ENCODE measurements at regions not wholly inside any gene's neighbourhood (a gene's known extent, or its start where the extent isn't known, plus 50 kb on each side); places are given as distances from the start of the nearest gene placed in this dataset.

DNA sequence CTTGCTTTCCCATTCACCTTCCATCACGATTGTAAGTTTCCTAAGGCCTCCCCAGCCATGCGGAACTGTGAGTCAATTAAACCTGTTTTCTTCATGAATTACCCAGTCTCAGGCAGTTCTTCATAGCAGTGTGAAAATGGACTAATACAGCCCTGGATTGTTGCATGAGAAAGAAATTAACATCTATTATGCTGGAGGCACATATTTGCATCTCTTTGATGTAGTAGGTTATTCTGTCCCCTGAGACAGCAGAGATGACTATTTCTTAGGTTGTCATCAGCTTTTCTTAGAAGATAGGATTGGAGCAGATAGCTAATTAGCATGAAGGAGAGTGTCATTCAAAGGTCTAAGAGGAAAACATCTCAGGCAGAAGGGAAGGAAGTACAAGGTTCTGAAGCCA lies 166.2 kb downstream of the OMA1 start:
- DNase-seq (ENCODE audit: low read depth, low spot score), result no peak

GRCh38 chr1:58367217-58367616 lies 179.3 kb downstream of the OMA1 start:
- DNase-seq (ENCODE audit: low read depth, low spot score), result no peak

- DNase-seq (ENCODE audit: low read depth, low spot score), result no peak
Observed at GRCh38 chr1:58365328-58365727, 181.2 kb downstream of the OMA1 start.

DNA sequence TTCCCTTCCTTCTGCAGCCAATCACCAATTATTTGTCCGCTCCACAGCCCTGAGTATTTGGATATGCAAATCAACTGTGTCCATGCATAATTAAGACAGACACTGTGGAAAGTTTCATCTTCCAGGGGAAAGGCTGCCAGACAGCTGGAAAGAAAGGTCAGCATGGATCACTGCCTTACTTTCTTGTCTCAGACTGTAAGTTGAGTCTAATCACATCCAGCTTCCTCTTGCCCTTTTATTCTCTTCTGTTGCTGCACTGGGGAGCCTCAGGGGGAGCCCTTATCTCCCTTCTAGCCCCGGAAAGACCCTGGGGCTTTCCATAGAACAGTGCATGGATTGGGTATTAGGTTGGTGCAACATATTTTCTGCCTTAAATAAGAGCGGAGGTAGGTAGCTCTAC lies 182.9 kb downstream of the OMA1 start:
- DNase-seq (ENCODE audit: low read depth, low spot score), result no peak

DNA sequence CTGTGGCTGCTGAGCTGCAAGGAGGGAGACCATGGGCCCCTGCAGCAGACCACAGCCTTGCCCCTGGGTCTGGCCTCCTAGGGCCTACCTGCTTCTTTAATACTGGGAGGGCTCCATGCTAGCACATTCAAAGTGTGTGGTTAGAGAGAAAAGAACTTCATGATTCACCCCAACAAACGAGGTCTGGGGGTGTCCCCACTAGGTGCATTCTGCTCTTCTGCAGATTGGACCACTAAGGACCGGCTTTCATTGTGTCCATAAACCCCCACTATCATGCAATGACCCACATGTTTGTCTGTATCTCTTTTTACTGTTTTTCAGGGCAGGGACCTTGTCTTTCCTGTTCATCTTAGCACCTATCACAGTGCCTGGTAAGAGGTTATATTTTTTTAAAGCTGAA lies 185.4 kb downstream of the OMA1 start:
- DNase-seq (ENCODE audit: low read depth, low spot score), result no peak

- peak; percentile 41 for DNase-seq (ENCODE audit: low read depth, low spot score)
Observed at GRCh38 chr1:58358346-58358745, 188.2 kb downstream of the OMA1 start.

DNA sequence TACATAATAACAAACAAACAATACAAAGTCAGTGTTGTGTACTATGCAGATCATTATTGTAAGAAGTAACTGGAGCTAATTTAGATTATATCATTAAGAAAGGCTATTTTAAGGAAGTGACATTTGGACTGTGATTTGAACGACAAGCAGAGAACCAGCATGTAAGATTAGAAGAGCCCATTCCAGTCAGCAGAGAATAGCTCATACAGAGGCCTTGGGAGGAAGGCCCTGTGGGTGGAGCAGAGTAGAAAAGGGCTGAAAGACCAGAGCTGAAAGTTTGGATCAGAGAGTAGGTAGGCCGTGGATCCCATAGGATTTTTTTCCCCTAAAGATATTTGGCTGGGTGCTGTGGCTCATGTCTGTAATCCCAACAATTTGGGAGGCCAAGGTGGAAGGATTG lies 190.1 kb downstream of the OMA1 start:
- no peak for DNase-seq (ENCODE audit: low read depth, low spot score)

DNA sequence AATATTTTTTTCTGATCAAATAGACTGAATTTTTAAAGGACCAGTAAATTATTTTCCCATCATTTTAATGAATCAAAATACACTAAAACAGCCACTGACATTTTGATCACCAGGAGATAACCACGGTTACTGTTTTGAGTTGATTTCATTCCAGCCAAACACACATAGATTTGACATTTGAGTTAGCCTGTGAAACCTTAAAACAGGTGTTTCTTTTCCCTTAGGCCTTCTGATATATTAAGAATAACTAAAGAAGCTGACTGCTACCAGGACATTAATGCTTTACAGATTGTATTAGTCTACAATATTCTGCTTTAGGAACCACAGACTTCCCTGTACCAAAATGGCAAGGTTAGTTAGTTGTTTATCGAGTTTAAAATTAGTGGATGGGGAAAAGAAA lies 193.4 kb downstream of the OMA1 start:
- no peak for DNase-seq (ENCODE audit: low read depth, low spot score)

DNA sequence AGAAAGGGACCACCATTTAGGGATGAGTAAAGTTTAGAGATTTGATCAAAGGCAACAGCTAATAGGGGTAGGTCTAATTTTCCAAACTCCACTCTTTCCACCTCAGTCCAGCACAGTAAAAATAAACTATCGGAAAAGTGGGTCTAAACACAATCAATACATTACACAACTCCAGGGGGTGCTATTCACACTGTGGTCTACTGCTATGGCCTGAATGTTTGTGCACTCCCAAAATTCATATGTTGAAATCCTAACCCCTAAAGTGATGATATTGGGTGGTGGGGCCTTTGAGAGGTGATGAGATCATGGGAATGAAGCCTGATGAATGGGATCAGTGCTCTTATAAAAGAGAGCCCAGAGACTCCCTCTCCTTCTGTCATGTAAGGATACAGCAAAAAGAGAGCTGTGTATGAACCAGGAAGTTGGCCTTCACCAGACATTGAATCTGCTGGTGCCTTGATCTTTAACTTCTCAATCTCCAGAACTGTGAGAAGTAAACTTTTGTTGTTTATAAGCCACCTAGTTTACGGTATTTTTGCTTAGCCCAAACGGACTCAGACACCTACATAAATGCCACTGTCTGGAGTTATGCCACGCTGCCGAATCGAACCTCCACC lies 193.9 kb downstream of the OMA1 start:
- no peak for DNase-seq (ENCODE audit: low read depth, low spot score)

DNA sequence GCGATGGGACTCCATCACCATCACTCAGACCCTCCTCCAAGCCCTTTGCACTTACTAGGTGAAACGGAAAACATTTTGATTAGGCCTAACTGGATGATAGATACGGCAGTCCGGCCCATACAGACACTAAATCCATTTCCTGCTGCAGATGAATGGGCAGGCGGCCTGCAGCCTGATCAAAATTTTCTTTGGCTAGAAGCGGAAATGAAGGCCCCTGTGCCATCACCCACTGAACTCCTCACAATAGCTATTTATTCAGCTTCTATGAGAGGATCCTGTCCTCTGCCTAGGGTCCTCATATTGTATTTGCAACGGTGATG lies 200.5 kb downstream of the OMA1 start:
- DNase-seq (ENCODE audit: low read depth, low spot score), result no peak

- no peak for DNase-seq (ENCODE audit: low read depth, low spot score)
Observed at GRCh38 chr1:58345215-58346035, 201.1 kb downstream of the OMA1 start.

- no peak for DNase-seq (ENCODE audit: low read depth, low spot score)
Observed at GRCh38 chr1:58340185-58340584, 206.3 kb downstream of the OMA1 start.

DNA sequence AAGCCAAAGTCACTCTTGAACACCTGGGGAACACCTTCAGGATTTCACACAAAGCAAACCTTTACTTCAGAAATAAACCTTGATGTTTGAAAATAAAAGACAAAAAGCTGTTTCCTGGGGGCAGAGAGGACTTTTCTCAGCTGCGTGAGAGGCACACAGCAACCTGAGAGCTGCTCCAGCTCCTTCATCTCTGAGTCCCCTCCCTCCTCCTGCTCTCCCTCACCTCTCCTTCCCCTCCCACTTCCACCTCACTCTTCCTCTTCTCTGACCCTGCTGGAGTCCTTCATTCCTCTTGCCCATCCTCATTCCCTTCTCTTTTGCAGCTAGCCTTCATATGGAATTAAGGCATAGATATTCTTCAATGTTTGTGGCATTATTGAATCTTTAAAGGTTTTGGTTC lies 208.4 kb downstream of the OMA1 start:
- no peak for DNase-seq (ENCODE audit: low read depth, low spot score)

- no peak for DNase-seq (ENCODE audit: low read depth, low spot score)
Observed at GRCh38 chr1:58333511-58333910, 213.0 kb downstream of the OMA1 start.

- DNase-seq (ENCODE audit: low read depth, low spot score), result peak; percentile 29
Observed at GRCh38 chr1:58331156-58331555, 215.4 kb downstream of the OMA1 start.

DNA sequence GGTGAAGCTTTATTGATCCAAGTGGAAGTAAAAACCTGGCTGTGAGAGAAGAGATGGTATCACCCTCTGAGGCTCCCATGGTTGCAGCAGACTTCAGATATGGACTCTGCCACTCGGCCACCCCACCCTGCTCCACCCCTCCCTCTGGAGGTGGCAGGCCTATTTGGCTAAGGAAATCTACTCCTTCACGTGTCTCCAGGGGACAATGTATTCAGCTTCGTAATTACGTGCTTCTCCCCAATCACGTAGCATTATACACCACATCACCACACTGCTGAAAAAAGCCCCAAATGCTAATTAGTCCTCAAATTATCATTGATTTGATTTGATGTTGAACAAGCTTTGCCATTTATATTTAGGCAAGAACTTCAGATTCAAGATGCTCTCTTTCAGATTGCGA lies 220.7 kb downstream of the OMA1 start:
- no peak for DNase-seq (ENCODE audit: low read depth, low spot score)

- DNase-seq (ENCODE audit: low read depth, low spot score), result no peak
Observed at GRCh38 chr1:58324558-58324957, 222.0 kb downstream of the OMA1 start.

GRCh38 chr1:58318157-58319005 lies 228.1 kb downstream of the OMA1 start:
- no peak for DNase-seq (ENCODE audit: low read depth, low spot score)

GRCh38 chr1:58317694-58318093 lies 228.8 kb downstream of the OMA1 start:
- no peak for DNase-seq (ENCODE audit: low read depth, low spot score)

DNA sequence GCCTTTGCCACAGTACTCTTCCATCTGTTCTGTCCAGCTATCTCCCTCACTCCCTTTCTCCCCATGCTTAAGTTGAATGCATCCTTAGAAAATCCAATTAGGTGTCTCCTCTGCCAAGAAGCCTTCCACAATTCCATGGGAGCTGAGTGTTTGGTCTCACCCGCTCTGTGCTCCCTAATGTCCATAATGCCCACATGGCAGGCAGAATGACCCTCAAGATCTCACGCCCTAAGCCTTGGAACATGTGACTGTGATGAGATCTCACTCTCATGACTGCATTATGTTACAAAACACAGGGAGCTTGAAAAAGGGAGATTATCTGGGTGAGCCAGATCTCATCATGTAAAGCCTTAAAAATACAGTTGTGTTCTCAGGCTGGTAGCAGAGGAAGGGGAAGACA lies 229.4 kb downstream of the OMA1 start:
- no peak for DNase-seq (ENCODE audit: low read depth, low spot score)

DNA sequence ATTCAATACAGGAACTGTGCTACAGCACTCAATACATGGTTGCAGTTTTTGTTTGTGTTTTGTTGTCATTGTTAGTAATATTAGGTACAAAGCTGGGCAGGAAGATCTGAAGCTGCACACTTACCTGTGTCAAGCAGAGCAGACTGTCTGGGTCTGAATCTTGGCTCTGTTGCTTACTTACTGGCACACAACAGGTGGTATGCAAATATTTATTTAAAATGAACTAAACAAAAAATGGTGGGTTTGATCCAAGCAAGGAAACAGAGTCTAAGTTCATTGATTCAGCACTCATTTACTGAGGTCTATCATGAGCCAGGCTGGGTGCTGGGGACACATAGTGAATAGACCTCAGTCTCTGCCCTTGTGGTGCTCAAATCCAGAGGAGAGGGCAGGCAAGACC lies 230.4 kb downstream of the OMA1 start:
- DNase-seq (ENCODE audit: low read depth, low spot score), result no peak

GRCh38 chr1:58312971-58313563 lies 233.5 kb downstream of the OMA1 start:
- DNase-seq (ENCODE audit: low read depth, low spot score), result no peak
